MM.1S (cell line): ENCODE measurements at regions not wholly inside any gene's neighbourhood (a gene's known extent, or its start where the extent isn't known, plus 50 kb on each side); places are given as distances from the start of the nearest gene placed in this dataset.

Experiments
- DNase-seq: peaks from one replicate; pipeline ENCODE4 v3.0.0-alpha.2; 2015
- H2AFZ ChIP-seq: fragments of 300-600 bp; sonication (generic); 2 replicates; pipeline ENCODE4 v1.6.0; 2016; ENCODE audit warnings: antibody characterized with exemption, low read length
- H3F3A ChIP-seq: fragments of 300-600 bp; sonication (generic); 2 replicates; pipeline ENCODE4 v1.6.1; 2016; ENCODE audit warnings: mild to moderate bottlenecking, antibody characterized with exemption, low read length, moderate library complexity, mixed read lengths; ENCODE audit not compliant: insufficient read depth
- H3K27ac ChIP-seq: fragments of 300-600 bp; sonication (generic); 2 replicates; pipeline ENCODE4 v1.5.1; 2016; ENCODE audit warnings: mild to moderate bottlenecking, low read length
- H3K27me3 ChIP-seq: fragments of 300-600 bp; sonication (generic); replicated peaks from 2 replicates; pipeline ENCODE4 v1.6.0; 2016; ENCODE audit warnings: low read length; ENCODE audit not compliant: insufficient read depth
- H3K36me3 ChIP-seq: fragments of 300-600 bp; sonication (generic); replicated peaks from 2 replicates; pipeline ENCODE4 v1.6.1; 2016; ENCODE audit warnings: mild to moderate bottlenecking, low read length, mixed read lengths; ENCODE audit not compliant: insufficient read depth
- H3K4me1 ChIP-seq: fragments of 300-600 bp; sonication (generic); 2 replicates; pipeline ENCODE4 v1.6.1; 2016; ENCODE audit warnings: low read length, mixed read lengths
- H3K4me2 ChIP-seq: fragments of 300-600 bp; sonication (generic); 2 replicates; pipeline ENCODE4 v1.6.0; 2016; ENCODE audit warnings: low read depth, low read length
- H3K4me3 ChIP-seq: fragments of 300-600 bp; sonication (generic); 2 replicates; pipeline ENCODE4 v1.5.1; 2016; ENCODE audit warnings: low read length, mixed read lengths
- H3K79me2 ChIP-seq: fragments of 300-600 bp; sonication (generic); 2 replicates; pipeline ENCODE4 v1.6.1; 2016; ENCODE audit warnings: mixed run types, low read length, mixed read lengths
- H3K9ac ChIP-seq: fragments of 300-600 bp; sonication (generic); 2 replicates; pipeline ENCODE4 v1.6.1; 2016; ENCODE audit warnings: low read length, mixed read lengths
- H3K9me2 ChIP-seq: fragments of 300-600 bp; sonication (generic); replicated peaks from 2 replicates; pipeline ENCODE4 v1.6.1; 2016; ENCODE audit warnings: mild to moderate bottlenecking, low read length, mixed read lengths; ENCODE audit not compliant: insufficient read depth
- H3K9me3 ChIP-seq: fragments of 300-600 bp; sonication (generic); replicated peaks from 2 replicates; pipeline ENCODE4 v1.6.1; 2016; ENCODE audit warnings: mild to moderate bottlenecking, low read length, mixed read lengths; ENCODE audit not compliant: insufficient read depth
- H4K20me1 ChIP-seq: fragments of 300-600 bp; sonication (generic); 2 replicates; pipeline ENCODE4 v1.6.1; 2016; ENCODE audit warnings: mild to moderate bottlenecking, low read length, moderate library complexity, mixed read lengths; ENCODE audit not compliant: insufficient read depth
- CTCF ChIP-seq: fragments of 300-600 bp; sonication (generic); IDR thresholded peaks from 2 replicates; pipeline ENCODE4 v1.5.1; 2016; ENCODE audit warnings: antibody characterized with exemption, low read length, mixed read lengths
- EZH2 ChIP-seq: fragments of 300-600 bp; sonication (generic); optimal IDR thresholded peaks from 2 replicates; pipeline ENCODE3; 2017; ENCODE audit warnings: low read depth, mild to moderate bottlenecking, antibody characterized with exemption, low read length, mixed read lengths
- EZH2phosphoT487 ChIP-seq: fragments of 300-600 bp; sonication (generic); IDR thresholded peaks from 2 replicates; pipeline ENCODE4 v1.6.1; 2018; ENCODE audit warnings: antibody characterized with exemption, low read length

GRCh38 chr14:51439896-51440295, 199.8 kb downstream of the TMX1 start:
- H3K4me1 ChIP-seq = no peaks in the 10 kb centered on the region
- TF ChIP-seq EZH2phosphoT487 (no peak), CTCF (no peak), EZH2 (no peak)
- H3K4me3 ChIP-seq = no peak overlapping the region
- H3K27me3 ChIP-seq = no peaks in the 10 kb centered on the region
- H3K36me3 ChIP-seq = no peaks in the 10 kb centered on the region
- no peak for DNase-seq
- no peaks in the 10 kb centered on the region for H3K79me2 ChIP-seq
- H4K20me1 ChIP-seq = no peaks in the 10 kb centered on the region
- H3K9ac ChIP-seq = no peak overlapping the region
- H3K4me2 ChIP-seq = no peak overlapping the region
- H3K9me3 ChIP-seq = no peaks in the 10 kb centered on the region
- H3F3A ChIP-seq = no peaks in the 10 kb centered on the region
- no peak overlapping the region for H3K27ac ChIP-seq
- no peaks in the 10 kb centered on the region for H3K9me2 ChIP-seq
- H2AFZ ChIP-seq = no peak overlapping the region

DNA sequence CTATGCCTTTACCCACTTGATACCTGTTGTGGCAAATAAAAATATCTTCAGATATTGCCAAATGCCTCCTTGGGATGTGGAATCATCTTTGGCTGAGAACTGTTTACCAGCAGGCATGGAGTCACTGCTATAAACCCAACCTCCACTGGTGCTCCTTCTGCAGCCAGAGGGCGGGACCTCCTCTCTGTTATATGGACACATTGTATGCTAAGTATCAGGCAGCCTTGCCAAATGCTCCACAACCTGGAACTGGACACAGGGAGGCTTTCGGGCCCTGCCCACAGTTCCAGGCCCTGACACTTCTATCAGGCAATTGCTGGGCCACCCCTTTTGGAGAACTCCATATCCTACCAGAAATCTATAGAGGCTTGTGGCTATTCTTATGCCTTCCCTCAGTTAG, 201.0 kb downstream of the TMX1 start:
- TF ChIP-seq CTCF (no peak), EZH2phosphoT487 (no peak), EZH2 (no peak)
- Histone ChIP-seq H2AFZ (no peak overlapping the region), H3K27ac (no peak overlapping the region), H4K20me1 (no peaks in the 10 kb centered on the region), H3F3A (no peaks in the 10 kb centered on the region), H3K27me3 (no peaks in the 10 kb centered on the region), H3K36me3 (no peaks in the 10 kb centered on the region), H3K4me3 (no peak overlapping the region), H3K9me2 (no peaks in the 10 kb centered on the region), H3K4me1 (no peaks in the 10 kb centered on the region), H3K79me2 (no peaks in the 10 kb centered on the region), H3K9ac (no peak overlapping the region), H3K9me3 (no peaks in the 10 kb centered on the region), H3K4me2 (no peak overlapping the region)
- DNase-seq = no peak

GRCh38 chr14:51442513-51443175, 202.6 kb downstream of the TMX1 start:
- Histone ChIP-seq H3K36me3 (no peaks in the 10 kb centered on the region), H3K9me2 (no peaks in the 10 kb centered on the region), H3F3A (no peaks in the 10 kb centered on the region), H3K4me1 (no peaks in the 10 kb centered on the region), H4K20me1 (no peaks in the 10 kb centered on the region), H3K27ac (no peak overlapping the region), H3K9ac (no peak overlapping the region), H3K27me3 (no peaks in the 10 kb centered on the region), H3K4me2 (no peak overlapping the region), H2AFZ (no peak overlapping the region), H3K79me2 (no peaks in the 10 kb centered on the region), H3K9me3 (no peaks in the 10 kb centered on the region), H3K4me3 (no peak overlapping the region)
- TF ChIP-seq CTCF = no peak
- TF ChIP-seq EZH2 = no peak
- no peak for TF ChIP-seq EZH2phosphoT487
- DNase-seq = no peak
